ENCODE measurements at regions not wholly inside any gene's neighbourhood (a gene's known extent, or its start where the extent isn't known, plus 50 kb on each side); places are given as distances from the start of the nearest gene placed in this dataset.

- Histone ChIP-seq H3K4me3 (ENCODE audit: low read length) (no peak overlapping the region), H3K27ac (ENCODE audit: low read depth in 1 of 2, low read length in 2 of 2) (no peak overlapping the region), H3K27me3 (ENCODE audit: control insufficient read depth in 1 of 2, insufficient read depth in 2 of 2, low read length in 2 of 2) (no peaks in the 10 kb centered on the region), H3K4me1 (ENCODE audit: insufficient read depth, low read length) (no peaks in the 10 kb centered on the region), H3K36me3 (ENCODE audit: insufficient read depth, low read length) (no peaks in the 10 kb centered on the region), H3K9me3 (ENCODE audit: control insufficient read depth in 1 of 2, insufficient read depth in 1 of 2, low read length in 2 of 2) (no peaks in the 10 kb centered on the region)
- H3K4me3 Mint-ChIP-seq = no peak overlapping the region
- ChIA-PET POLR2A (no interaction called here), CTCF (no interaction called here)
- no peaks in the 10 kb centered on the region for H3K4me1 Mint-ChIP-seq (ENCODE audit: low read depth)
- no peak for TF ChIP-seq CTCF (IDR thresholded peaks at IDR 0.05)
- H3K27ac Mint-ChIP-seq = no peak overlapping the region
- no peaks in the 10 kb centered on the region for H3K36me3 Mint-ChIP-seq (ENCODE audit: low read depth)
- no peaks in the 10 kb centered on the region for H3K27me3 Mint-ChIP-seq
- ATAC-seq (ENCODE audit: poor library complexity) (no peak), DNase-seq (no peak)
- H3K9me3 Mint-ChIP-seq = peaks cover 6% of the 10 kb centered on the region
- intact Hi-C loops (cut with DNase I, micrococcal nuclease) = no loop called here
These were observed 428.9 kb upstream of the ADGRL2 start for GRCh38 chr1:81371864-81372263.

- Mint-ChIP-seq H3K4me1 (ENCODE audit: low read depth) (no peaks in the 10 kb centered on the region), H3K4me3 (no peak overlapping the region)
These were observed 430.9 kb upstream of the ADGRL2 start for GRCh38 chr1:81369833-81370232.

GRCh38 chr1:81366173-81366572 is 434.6 kb upstream of the ADGRL2 start:
- POLR2A ChIA-PET = no interaction called here
- Mint-ChIP-seq H3K36me3 (ENCODE audit: low read depth) (no peaks in the 10 kb centered on the region), H3K9me3 (peaks cover 6% of the 10 kb centered on the region), H3K27ac (no peak overlapping the region), H3K4me1 (ENCODE audit: low read depth) (no peaks in the 10 kb centered on the region), H3K4me3 (no peak overlapping the region), H3K27me3 (no peaks in the 10 kb centered on the region)
- no peak overlapping the region for H3K27ac ChIP-seq (ENCODE audit: low read depth in 1 of 2, low read length in 2 of 2)
- H3K4me1 ChIP-seq (ENCODE audit: insufficient read depth, low read length) = no peaks in the 10 kb centered on the region
- no peak overlapping the region for H3K4me3 ChIP-seq (ENCODE audit: low read length)
- no peaks in the 10 kb centered on the region for H3K27me3 ChIP-seq (ENCODE audit: control insufficient read depth in 1 of 2, insufficient read depth in 2 of 2, low read length in 2 of 2)
- ATAC-seq (ENCODE audit: poor library complexity) (no peak), DNase-seq (no peak)
- no peak for TF ChIP-seq CTCF (IDR thresholded peaks at IDR 0.05)
- CTCF ChIA-PET = no interaction called here
- intact Hi-C loops (cut with DNase I, micrococcal nuclease) = no loop called here
- H3K9me3 ChIP-seq (ENCODE audit: control insufficient read depth in 1 of 2, insufficient read depth in 1 of 2, low read length in 2 of 2) = no peaks in the 10 kb centered on the region
- H3K36me3 ChIP-seq (ENCODE audit: insufficient read depth, low read length) = no peaks in the 10 kb centered on the region

More at GRCh38 chr1:81369833-81370232, 430.9 kb upstream of the ADGRL2 start:
- DNase-seq (no peak), ATAC-seq (ENCODE audit: poor library complexity) (no peak)
- no peak for TF ChIP-seq CTCF (IDR thresholded peaks at IDR 0.05)
- H3K36me3 ChIP-seq (ENCODE audit: insufficient read depth, low read length) = no peaks in the 10 kb centered on the region
- H3K27ac Mint-ChIP-seq = no peak overlapping the region
- H3K4me1 ChIP-seq (ENCODE audit: insufficient read depth, low read length) = no peaks in the 10 kb centered on the region
- H3K9me3 Mint-ChIP-seq = peaks cover 6% of the 10 kb centered on the region
- H3K27ac ChIP-seq (ENCODE audit: low read depth in 1 of 2, low read length in 2 of 2) = no peak overlapping the region
- intact Hi-C loops (cut with DNase I, micrococcal nuclease) = no loop called here
- ChIA-PET CTCF (no interaction called here), POLR2A (no interaction called here)
- no peaks in the 10 kb centered on the region for H3K27me3 ChIP-seq (ENCODE audit: control insufficient read depth in 1 of 2, insufficient read depth in 2 of 2, low read length in 2 of 2)
- H3K9me3 ChIP-seq (ENCODE audit: control insufficient read depth in 1 of 2, insufficient read depth in 1 of 2, low read length in 2 of 2) = no peaks in the 10 kb centered on the region
- no peaks in the 10 kb centered on the region for H3K36me3 Mint-ChIP-seq (ENCODE audit: low read depth)
- no peaks in the 10 kb centered on the region for H3K27me3 Mint-ChIP-seq
- no peak overlapping the region for H3K4me3 ChIP-seq (ENCODE audit: low read length)
